ENCODE measurements at regions not wholly inside any gene's neighbourhood (a gene's known extent, or its start where the extent isn't known, plus 50 kb on each side); places are given as distances from the start of the nearest gene placed in this dataset.

DNA sequence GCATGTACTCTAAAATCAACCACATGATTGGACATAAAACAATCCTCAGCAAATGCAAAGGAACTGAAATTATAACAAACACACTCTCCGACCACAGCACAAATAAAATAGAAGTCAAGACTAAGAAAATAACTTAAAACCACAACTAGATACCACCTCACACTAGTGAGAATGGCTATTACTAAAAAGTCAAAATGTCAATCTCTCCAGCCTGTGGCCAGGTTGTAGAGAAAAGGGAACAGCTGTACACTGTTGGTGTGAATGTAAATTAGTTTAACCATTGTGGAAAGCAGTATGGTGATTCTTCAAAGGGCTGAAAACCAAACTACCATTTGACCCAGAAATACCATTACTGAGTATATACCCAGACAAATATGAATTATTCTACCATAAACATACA, 1025.7 kb upstream of the TENM4 start:
- H3K4me1 Mint-ChIP-seq: no peaks in the 10 kb centered on the region
- H3K27ac Mint-ChIP-seq: no peak overlapping the region
- no peak overlapping the region for H3K4me3 Mint-ChIP-seq
- no peak for ATAC-seq (ENCODE audit: low read depth)
- H3K9me3 Mint-ChIP-seq: peaks cover 7% of the 10 kb centered on the region
- no peaks in the 10 kb centered on the region for H3K36me3 Mint-ChIP-seq
- POLR2A ChIA-PET: no interaction called here
- DNase-seq: no peak
- no peaks in the 10 kb centered on the region for H3K27me3 Mint-ChIP-seq

- no peak overlapping the region for H3K4me3 Mint-ChIP-seq
- H3K36me3 Mint-ChIP-seq: no peaks in the 10 kb centered on the region
- ATAC-seq (ENCODE audit: low read depth) (no peak), DNase-seq (no peak)
- POLR2A ChIA-PET: no interaction called here
- H3K4me1 Mint-ChIP-seq: no peaks in the 10 kb centered on the region
- H3K9me3 Mint-ChIP-seq: peaks cover 11% of the 10 kb centered on the region
- H3K27me3 Mint-ChIP-seq: no peaks in the 10 kb centered on the region
- no peak overlapping the region for H3K27ac Mint-ChIP-seq
Measured at GRCh38 chr11:80462211-80462610, 1021.4 kb upstream of the TENM4 start.

DNA sequence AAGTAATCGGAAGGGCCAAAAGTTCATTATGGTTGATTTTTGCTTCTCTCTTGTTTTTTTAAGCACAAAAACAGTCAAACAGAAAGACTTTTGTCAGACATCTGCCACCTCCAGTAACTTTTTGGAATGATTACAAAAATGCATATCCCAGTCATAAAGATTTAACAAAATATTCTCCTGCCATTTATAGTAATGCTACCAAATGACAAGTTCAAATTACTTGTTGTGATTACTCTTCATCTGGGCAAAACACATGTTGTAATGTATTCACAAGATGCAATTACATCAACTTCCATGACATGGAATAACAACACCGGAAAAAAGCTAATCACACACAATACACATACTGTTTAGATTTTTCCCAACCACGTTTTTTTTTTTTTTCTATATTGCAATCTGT, 1017.5 kb upstream of the TENM4 start:
- Mint-ChIP-seq H3K9me3 (peaks cover 5% of the 10 kb centered on the region), H3K4me3 (no peak overlapping the region), H3K27ac (no peak overlapping the region), H3K4me1 (no peaks in the 10 kb centered on the region), H3K36me3 (no peaks in the 10 kb centered on the region), H3K27me3 (no peaks in the 10 kb centered on the region)
- DNase-seq: no peak
- POLR2A ChIA-PET: no interaction called here
- no peak for ATAC-seq (ENCODE audit: low read depth)

DNA sequence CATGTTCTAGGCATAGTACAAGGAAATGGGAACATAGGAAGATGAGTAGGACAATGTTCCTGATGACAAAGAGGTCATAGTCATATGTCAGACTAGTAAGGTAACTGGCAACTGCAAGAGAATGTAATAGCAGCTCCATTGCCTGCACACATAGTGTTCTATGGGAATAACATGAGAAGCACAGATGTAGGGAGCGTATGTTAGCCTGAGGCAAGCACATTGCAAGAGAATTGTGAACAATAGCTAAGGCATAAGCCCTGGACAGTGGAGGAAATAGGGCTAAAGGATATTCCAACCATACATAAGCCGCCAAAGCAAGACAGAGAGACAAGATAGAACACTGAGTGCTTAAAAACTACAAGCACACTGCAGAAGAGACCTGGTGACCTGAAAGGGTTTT, 1017.0 kb upstream of the TENM4 start:
- POLR2A ChIA-PET: no interaction called here
- H3K36me3 Mint-ChIP-seq: no peaks in the 10 kb centered on the region
- ATAC-seq (ENCODE audit: low read depth): no peak
- no peak overlapping the region for H3K27ac Mint-ChIP-seq
- H3K9me3 Mint-ChIP-seq: peaks cover 5% of the 10 kb centered on the region
- H3K4me3 Mint-ChIP-seq: no peak overlapping the region
- H3K27me3 Mint-ChIP-seq: no peaks in the 10 kb centered on the region
- no peak for DNase-seq
- no peaks in the 10 kb centered on the region for H3K4me1 Mint-ChIP-seq

GRCh38 chr11:80455818-80456217, 1015.0 kb upstream of the TENM4 start:
- H3K27me3 Mint-ChIP-seq: no peaks in the 10 kb centered on the region
- no peaks in the 10 kb centered on the region for H3K36me3 Mint-ChIP-seq

DNA sequence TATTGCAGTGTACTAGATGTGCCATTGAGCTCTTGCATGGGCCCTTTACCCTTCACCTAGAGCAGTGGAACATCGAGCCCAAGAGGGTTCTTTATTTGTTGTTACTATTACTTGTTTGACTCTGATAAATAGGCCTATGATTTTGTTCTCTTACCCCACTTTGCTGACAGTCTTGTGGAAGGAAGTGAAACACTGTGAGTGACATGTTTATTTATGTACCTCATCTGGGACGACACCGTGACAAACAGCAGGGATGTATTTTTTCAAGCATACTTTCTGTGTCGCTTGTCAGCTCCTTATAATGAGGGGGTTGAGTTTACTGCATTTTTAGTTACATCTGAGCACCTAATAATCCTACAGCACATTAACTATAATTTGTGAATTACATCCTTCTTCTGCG, 1010.3 kb upstream of the TENM4 start:
- ATAC-seq (ENCODE audit: low read depth): no peak
- Mint-ChIP-seq H3K4me1 (no peaks in the 10 kb centered on the region), H3K36me3 (no peaks in the 10 kb centered on the region), H3K9me3 (peaks cover 7% of the 10 kb centered on the region), H3K27ac (no peak overlapping the region), H3K4me3 (no peak overlapping the region), H3K27me3 (no peaks in the 10 kb centered on the region)
- POLR2A ChIA-PET: no interaction called here
- no peak for DNase-seq

More at GRCh38 chr11:80455818-80456217, 1015.0 kb upstream of the TENM4 start:
- H3K4me3 Mint-ChIP-seq: no peak overlapping the region
- no peak for DNase-seq
- ATAC-seq (ENCODE audit: low read depth): no peak
- H3K9me3 Mint-ChIP-seq: peaks cover 7% of the 10 kb centered on the region
- H3K4me1 Mint-ChIP-seq: no peaks in the 10 kb centered on the region
- POLR2A ChIA-PET: no interaction called here
- H3K27ac Mint-ChIP-seq: no peak overlapping the region

GRCh38 chr11:80448709-80449108, 1007.9 kb upstream of the TENM4 start:
- POLR2A ChIA-PET: no interaction called here

DNA sequence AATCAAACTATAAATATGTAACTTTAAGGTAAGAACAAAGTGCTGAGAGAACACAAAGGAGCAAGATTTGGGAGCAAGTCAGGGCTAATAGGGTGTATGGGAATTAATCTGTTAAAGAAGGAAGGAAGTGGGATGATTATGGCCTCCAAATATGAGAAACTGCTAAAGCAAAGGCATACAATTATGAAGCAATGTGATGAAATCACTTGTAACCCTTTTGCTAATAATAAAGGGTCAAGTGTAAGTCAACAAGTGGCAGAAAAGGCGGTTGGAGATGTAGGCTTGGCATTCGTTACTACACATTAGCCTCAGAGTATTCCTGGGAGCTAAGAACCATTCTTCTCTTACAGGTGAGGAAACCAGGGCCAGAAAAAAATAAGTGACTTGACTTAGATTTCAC, 1002.3 kb upstream of the TENM4 start:
- H3K27me3 Mint-ChIP-seq: no peaks in the 10 kb centered on the region
- ATAC-seq (ENCODE audit: low read depth): no peak
- no peaks in the 10 kb centered on the region for H3K4me1 Mint-ChIP-seq
- POLR2A ChIA-PET: no interaction called here
- no peak overlapping the region for H3K4me3 Mint-ChIP-seq
- peaks cover 4% of the 10 kb centered on the region for H3K9me3 Mint-ChIP-seq
- H3K36me3 Mint-ChIP-seq: no peaks in the 10 kb centered on the region
- DNase-seq: no peak
- H3K27ac Mint-ChIP-seq: no peak overlapping the region

More at GRCh38 chr11:80448709-80449108, 1007.9 kb upstream of the TENM4 start:
- Mint-ChIP-seq H3K36me3 (no peaks in the 10 kb centered on the region), H3K27me3 (no peaks in the 10 kb centered on the region), H3K27ac (no peak overlapping the region), H3K4me3 (no peak overlapping the region), H3K9me3 (peaks cover 6% of the 10 kb centered on the region), H3K4me1 (no peaks in the 10 kb centered on the region)
- DNase-seq (no peak), ATAC-seq (ENCODE audit: low read depth) (no peak)

- no peaks in the 10 kb centered on the region for H3K36me3 Mint-ChIP-seq
- no peaks in the 10 kb centered on the region for H3K4me1 Mint-ChIP-seq
- no peak overlapping the region for H3K27ac Mint-ChIP-seq
Measured at GRCh38 chr11:80441821-80442220, 1001.0 kb upstream of the TENM4 start.

DNA sequence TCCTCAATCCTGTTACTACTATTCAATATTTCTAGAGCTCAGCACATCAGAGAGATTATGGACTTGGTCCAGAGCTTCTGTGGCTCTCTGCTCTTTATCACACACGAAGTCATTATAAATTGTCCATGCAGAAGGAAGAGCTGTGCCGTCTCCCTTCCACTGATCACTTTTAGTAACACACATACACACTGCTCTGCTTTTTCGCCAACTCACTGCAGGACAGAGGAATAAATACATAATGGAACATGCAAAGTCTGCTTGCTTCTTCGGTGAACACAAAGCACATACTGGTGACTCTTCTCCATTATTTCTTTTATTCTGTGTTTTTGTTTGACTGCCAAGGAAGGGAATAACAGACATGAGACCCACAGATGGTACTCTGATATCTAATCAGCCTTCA, 1000.0 kb upstream of the TENM4 start:
- POLR2A ChIA-PET: no interaction called here
- H3K9me3 Mint-ChIP-seq: no peaks in the 10 kb centered on the region
- no peak overlapping the region for H3K4me3 Mint-ChIP-seq
- no peak for DNase-seq
- H3K27ac Mint-ChIP-seq: no peak overlapping the region
- no peaks in the 10 kb centered on the region for H3K27me3 Mint-ChIP-seq
- no peak for ATAC-seq (ENCODE audit: low read depth)
- H3K4me1 Mint-ChIP-seq: no peaks in the 10 kb centered on the region
- H3K36me3 Mint-ChIP-seq: no peaks in the 10 kb centered on the region

More at GRCh38 chr11:80441821-80442220, 1001.0 kb upstream of the TENM4 start:
- no peak for ATAC-seq (ENCODE audit: low read depth)
- DNase-seq: no peak
- Mint-ChIP-seq H3K27me3 (no peaks in the 10 kb centered on the region), H3K4me3 (no peak overlapping the region), H3K9me3 (peaks cover 4% of the 10 kb centered on the region)
- POLR2A ChIA-PET: no interaction called here

DNA sequence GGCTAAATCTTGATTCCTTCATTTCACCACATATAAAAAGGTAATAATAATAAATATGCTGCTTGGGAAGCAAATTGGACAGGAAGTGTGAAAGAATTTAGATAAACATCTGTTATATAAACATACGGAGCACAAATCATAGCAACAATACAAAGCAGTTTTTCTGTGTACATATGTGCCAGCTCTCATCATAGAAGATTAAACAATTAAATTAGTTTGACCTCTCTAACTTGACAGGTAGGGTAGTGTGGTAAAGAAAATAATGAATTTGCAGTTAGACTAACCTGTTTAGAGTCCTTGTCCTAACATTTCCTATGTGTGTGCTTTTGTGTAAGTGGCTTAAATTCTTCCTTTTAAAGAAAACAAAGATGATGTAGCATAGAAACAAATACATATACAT, 995.7 kb upstream of the TENM4 start:
- H3K36me3 Mint-ChIP-seq: no peaks in the 10 kb centered on the region
- no peak for ATAC-seq (ENCODE audit: low read depth)
- H3K9me3 Mint-ChIP-seq: peaks cover 3% of the 10 kb centered on the region
- no peak overlapping the region for H3K4me3 Mint-ChIP-seq
- H3K27me3 Mint-ChIP-seq: no peaks in the 10 kb centered on the region
- no peaks in the 10 kb centered on the region for H3K4me1 Mint-ChIP-seq
- no peak overlapping the region for H3K27ac Mint-ChIP-seq
- DNase-seq: no peak
- POLR2A ChIA-PET: no interaction called here

DNA sequence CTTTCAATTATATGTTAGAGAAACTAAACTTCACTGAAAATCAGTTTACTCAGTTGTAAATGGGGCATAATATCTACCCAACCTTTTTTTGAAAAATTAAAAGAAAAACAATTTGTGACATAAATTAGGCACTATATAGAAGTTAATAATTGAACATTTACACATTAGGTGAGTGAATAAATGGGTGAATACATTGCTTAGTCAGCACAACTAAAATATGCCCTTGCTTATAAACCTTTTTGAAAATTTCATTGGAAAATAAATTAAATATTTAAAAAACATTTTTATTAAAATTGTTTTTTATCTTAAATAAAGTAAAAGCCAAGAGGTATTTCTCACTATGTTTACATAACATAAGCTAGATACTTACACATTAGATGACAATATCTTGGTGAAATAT, 994.5 kb upstream of the TENM4 start:
- no peak overlapping the region for H3K27ac Mint-ChIP-seq

GRCh38 chr11:80432057-80432456, 991.2 kb upstream of the TENM4 start:
- Mint-ChIP-seq H3K4me3 (no peak overlapping the region), H3K9me3 (peaks cover 4% of the 10 kb centered on the region), H3K27me3 (no peaks in the 10 kb centered on the region), H3K36me3 (no peaks in the 10 kb centered on the region), H3K27ac (no peak overlapping the region), H3K4me1 (no peaks in the 10 kb centered on the region)
- POLR2A ChIA-PET: no interaction called here
- ATAC-seq (ENCODE audit: low read depth) (no peak), DNase-seq (no peak)

More for the DNA sequence above, 994.5 kb upstream of the TENM4 start:
- DNase-seq (no peak), ATAC-seq (ENCODE audit: low read depth) (no peak)
- Mint-ChIP-seq H3K4me1 (no peaks in the 10 kb centered on the region), H3K27me3 (no peaks in the 10 kb centered on the region), H3K4me3 (no peak overlapping the region), H3K9me3 (peaks cover 4% of the 10 kb centered on the region), H3K36me3 (no peaks in the 10 kb centered on the region)
- POLR2A ChIA-PET: no interaction called here

DNA sequence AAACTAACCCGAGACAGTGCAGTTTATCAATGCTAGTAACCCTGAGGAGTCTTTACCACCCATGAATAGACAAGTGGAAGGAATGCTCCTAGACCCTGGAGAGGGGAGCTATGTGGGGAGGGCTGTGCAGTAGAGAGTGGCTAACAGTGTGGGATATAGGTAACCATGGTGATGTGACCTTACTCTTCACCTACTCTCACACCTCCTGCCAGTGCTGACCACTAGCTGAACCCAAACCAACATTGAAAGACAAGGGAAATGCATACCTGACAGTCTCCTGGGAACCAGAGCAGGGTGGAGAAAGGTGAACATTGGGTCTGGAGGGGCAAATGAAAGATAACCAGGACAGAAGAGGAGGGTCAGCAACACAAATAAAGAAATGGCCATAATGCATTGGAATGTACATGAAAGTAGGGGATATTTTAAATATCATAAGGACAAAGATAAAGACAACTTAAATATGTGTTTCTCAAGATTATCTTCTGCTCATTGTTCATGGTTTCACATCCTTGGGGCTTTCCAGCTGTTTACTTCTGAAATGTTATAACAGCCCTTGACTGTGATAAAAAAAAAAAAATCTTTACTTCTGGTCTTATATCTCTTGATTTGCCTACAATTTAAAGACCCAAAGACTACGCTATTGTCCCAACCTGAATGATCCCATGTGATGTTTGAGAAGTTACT, 983.3 kb upstream of the TENM4 start:
- DNase-seq (no peak), ATAC-seq (ENCODE audit: low read depth) (no peak)
- no peaks in the 10 kb centered on the region for H3K27me3 Mint-ChIP-seq
- H3K27ac Mint-ChIP-seq: no peak overlapping the region
- no peak overlapping the region for H3K4me3 Mint-ChIP-seq
- POLR2A ChIA-PET: no interaction called here
- no peaks in the 10 kb centered on the region for H3K36me3 Mint-ChIP-seq
- H3K9me3 Mint-ChIP-seq: peaks cover 2% of the 10 kb centered on the region
- H3K4me1 Mint-ChIP-seq: no peaks in the 10 kb centered on the region

DNA sequence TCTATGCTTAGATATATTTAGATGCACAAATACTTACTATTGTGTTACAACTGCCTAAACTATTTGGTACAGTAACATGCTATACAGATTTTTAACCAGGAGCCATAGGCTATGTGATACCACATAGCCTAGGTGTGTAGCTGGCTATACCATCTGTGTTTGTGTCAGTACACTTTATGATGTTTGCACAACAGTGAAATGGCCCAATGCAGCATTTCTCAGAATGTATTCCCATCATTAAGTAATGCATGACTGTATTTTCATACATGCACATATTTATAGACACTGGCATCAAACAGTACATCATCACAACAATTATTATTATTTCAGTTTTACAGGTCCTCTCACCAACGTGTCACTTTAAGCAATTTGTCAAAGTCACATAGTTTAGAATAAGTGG, 979.5 kb upstream of the TENM4 start:
- POLR2A ChIA-PET: no interaction called here
- ATAC-seq (ENCODE audit: low read depth): no peak
- Mint-ChIP-seq H3K9me3 (peaks cover 1% of the 10 kb centered on the region), H3K4me3 (no peak overlapping the region), H3K27me3 (no peaks in the 10 kb centered on the region), H3K27ac (no peak overlapping the region), H3K36me3 (no peaks in the 10 kb centered on the region), H3K4me1 (no peaks in the 10 kb centered on the region)
- DNase-seq: no peak
